ENCODE measurements at regions not wholly inside any gene's neighbourhood (a gene's known extent, or its start where the extent isn't known, plus 50 kb on each side); places are given as distances from the start of the nearest gene placed in this dataset.

DNA sequence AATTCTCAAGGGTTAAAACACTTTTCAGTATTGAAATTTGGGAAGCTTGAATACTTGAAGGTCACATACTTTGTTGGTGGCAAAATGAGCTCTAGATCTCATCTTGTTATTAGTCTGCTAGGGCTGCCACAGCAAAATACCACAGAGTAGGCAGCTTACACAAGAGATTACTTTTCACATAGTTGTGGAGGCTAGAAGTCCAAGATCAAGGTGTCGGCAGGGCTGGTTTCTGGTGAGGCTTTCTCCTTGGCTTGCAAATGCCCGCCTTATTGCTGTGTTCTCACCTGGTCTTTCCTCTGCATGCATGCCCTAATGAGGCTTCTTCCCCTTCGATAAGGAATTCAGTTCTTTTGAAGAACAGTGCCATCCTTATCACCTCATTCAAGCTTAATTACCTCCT is 270.8 kb upstream of the ANKRD55 start:
- DNase-seq (no peak), ATAC-seq (ENCODE audit: low read depth in 2 of 2) (no peak)
- no peaks in the 10 kb centered on the region for H3K36me3 ChIP-seq (ENCODE audit: control insufficient read depth, insufficient read depth, low read length)
- no peak overlapping the region for H3K27ac ChIP-seq (ENCODE audit: insufficient read depth, low read length, poor library complexity, severe bottlenecking)
- peaks cover 0 to 7% (median 3%) of the 10 kb centered on the region in 7 donors for H3K9me3 Mint-ChIP-seq
- no peak overlapping the region for H3K4me3 Mint-ChIP-seq
- peaks cover 8% of the 10 kb centered on the region for H3K4me1 ChIP-seq (ENCODE audit: control insufficient read depth, insufficient read depth, low read length, poor library complexity, severe bottlenecking)
- H3K4me1 Mint-ChIP-seq = peaks cover 6 to 20% (median 12%) of the 10 kb centered on the region in 4 donors
- H3K9me3 ChIP-seq (ENCODE audit: control insufficient read depth in 2 of 2, low read length in 2 of 2) = no peaks in the 10 kb centered on the region
- H3K36me3 Mint-ChIP-seq = no peaks in the 10 kb centered on the region
- no peak overlapping the region for H3K4me3 ChIP-seq (ENCODE audit: low read depth, low read length)
- H3K27me3 Mint-ChIP-seq = no peaks in the 10 kb centered on the region
- H3K27me3 ChIP-seq (ENCODE audit: control insufficient read depth, insufficient read depth, low read length) = no peaks in the 10 kb centered on the region
- no peak overlapping the region for H3K27ac Mint-ChIP-seq

DNA sequence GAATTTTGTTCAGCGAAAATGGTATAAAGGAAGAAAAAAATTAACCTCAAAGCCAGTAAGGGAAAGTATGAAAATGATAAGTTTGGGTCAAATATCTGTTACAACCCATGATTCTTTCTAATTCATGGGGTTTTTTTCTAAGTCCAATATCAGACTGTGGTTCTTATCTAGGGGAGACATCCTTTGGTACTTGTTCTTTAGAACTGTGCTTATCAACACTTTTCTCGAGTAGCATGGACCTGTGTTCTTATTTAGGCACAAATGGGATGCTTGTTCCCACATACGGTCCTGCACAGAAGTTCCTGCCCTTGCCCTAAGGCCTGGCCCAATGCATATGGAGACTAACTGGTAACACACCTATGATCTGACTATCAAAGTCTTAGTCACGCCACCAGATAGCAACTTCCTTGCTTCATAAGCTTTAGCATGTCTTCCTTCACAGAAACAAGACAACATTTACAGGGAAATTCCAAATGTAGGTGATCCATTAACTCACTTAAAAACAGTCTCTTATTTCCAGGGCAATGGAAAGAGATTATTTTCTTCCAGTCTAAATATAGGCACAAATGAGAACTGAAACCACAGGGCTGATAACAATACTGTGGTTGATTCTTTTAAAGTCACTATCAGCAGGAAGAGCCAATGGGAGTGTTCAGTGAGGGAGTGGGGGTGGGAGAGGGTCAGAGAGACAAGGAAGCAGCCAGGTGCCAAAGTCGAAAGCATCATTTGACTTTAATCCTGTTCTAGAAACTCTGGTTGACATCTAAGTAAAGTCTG is 268.8 kb upstream of the ANKRD55 start:
- no peaks in the 10 kb centered on the region for H3K27me3 Mint-ChIP-seq
- ATAC-seq (ENCODE audit: low read depth in 2 of 2) (peak in 1 of 2 donors; percentile 20), DNase-seq (peak in 1 of 3 donors; percentile 41)
- H3K27me3 ChIP-seq (ENCODE audit: control insufficient read depth, insufficient read depth, low read length) = no peaks in the 10 kb centered on the region
- peak overlapping the region in 1 of 4 donors; percentile 22 for H3K4me3 Mint-ChIP-seq
- H3K9me3 Mint-ChIP-seq = peaks cover 0 to 7% (median 3%) of the 10 kb centered on the region in 7 donors
- H3K36me3 Mint-ChIP-seq = no peaks in the 10 kb centered on the region
- peaks cover 6 to 21% (median 13%) of the 10 kb centered on the region in 4 donors for H3K4me1 Mint-ChIP-seq
- peaks cover 8% of the 10 kb centered on the region for H3K4me1 ChIP-seq (ENCODE audit: control insufficient read depth, insufficient read depth, low read length, poor library complexity, severe bottlenecking)
- H3K27ac ChIP-seq (ENCODE audit: insufficient read depth, low read length, poor library complexity, severe bottlenecking) = no peak overlapping the region
- H3K27ac Mint-ChIP-seq = peak overlapping the region in 2 of 3 donors; percentile 32 to 64
- no peaks in the 10 kb centered on the region for H3K36me3 ChIP-seq (ENCODE audit: control insufficient read depth, insufficient read depth, low read length)
- H3K9me3 ChIP-seq (ENCODE audit: control insufficient read depth in 2 of 2, low read length in 2 of 2) = no peaks in the 10 kb centered on the region
- peak overlapping the region; percentile 44 for H3K4me3 ChIP-seq (ENCODE audit: low read depth, low read length)

GRCh38 chr5:56499901-56500300 is 266.8 kb upstream of the ANKRD55 start:
- Mint-ChIP-seq H3K27ac (no peak overlapping the region), H3K36me3 (no peaks in the 10 kb centered on the region), H3K4me1 (peaks cover 6 to 29% (median 22%) of the 10 kb centered on the region in 4 donors), H3K4me3 (no peak overlapping the region), H3K27me3 (no peaks in the 10 kb centered on the region), H3K9me3 (peaks cover 0 to 7% (median 3%) of the 10 kb centered on the region in 7 donors)
- no peak for DNase-seq
- H3K9me3 ChIP-seq (ENCODE audit: control insufficient read depth in 2 of 2, low read length in 2 of 2) = no peaks in the 10 kb centered on the region
- H3K4me3 ChIP-seq (ENCODE audit: low read depth, low read length) = no peak overlapping the region
- no peak overlapping the region for H3K27ac ChIP-seq (ENCODE audit: insufficient read depth, low read length, poor library complexity, severe bottlenecking)
- H3K4me1 ChIP-seq (ENCODE audit: control insufficient read depth, insufficient read depth, low read length, poor library complexity, severe bottlenecking) = peaks cover 8% of the 10 kb centered on the region
- ATAC-seq (ENCODE audit: low read depth in 2 of 2) = no peak
- H3K27me3 ChIP-seq (ENCODE audit: control insufficient read depth, insufficient read depth, low read length) = no peaks in the 10 kb centered on the region
- H3K36me3 ChIP-seq (ENCODE audit: control insufficient read depth, insufficient read depth, low read length) = no peaks in the 10 kb centered on the region

GRCh38 chr5:56499491-56499890 is 266.4 kb upstream of the ANKRD55 start:
- Mint-ChIP-seq H3K27ac (no peak overlapping the region), H3K4me3 (no peak overlapping the region), H3K27me3 (no peaks in the 10 kb centered on the region), H3K9me3 (peaks cover 0 to 7% (median under 1%) of the 10 kb centered on the region in 7 donors), H3K4me1 (peaks cover 6 to 29% (median 22%) of the 10 kb centered on the region in 4 donors), H3K36me3 (no peaks in the 10 kb centered on the region)
- H3K27ac ChIP-seq (ENCODE audit: insufficient read depth, low read length, poor library complexity, severe bottlenecking) = no peak overlapping the region
- H3K9me3 ChIP-seq (ENCODE audit: control insufficient read depth in 2 of 2, low read length in 2 of 2) = no peaks in the 10 kb centered on the region
- peaks cover 8% of the 10 kb centered on the region for H3K4me1 ChIP-seq (ENCODE audit: control insufficient read depth, insufficient read depth, low read length, poor library complexity, severe bottlenecking)
- H3K4me3 ChIP-seq (ENCODE audit: low read depth, low read length) = no peak overlapping the region
- DNase-seq (no peak), ATAC-seq (ENCODE audit: low read depth in 2 of 2) (no peak)
- no peaks in the 10 kb centered on the region for H3K27me3 ChIP-seq (ENCODE audit: control insufficient read depth, insufficient read depth, low read length)
- H3K36me3 ChIP-seq (ENCODE audit: control insufficient read depth, insufficient read depth, low read length) = no peaks in the 10 kb centered on the region

GRCh38 chr5:56498759-56499395 is 265.7 kb upstream of the ANKRD55 start:
- Mint-ChIP-seq H3K27me3 (no peaks in the 10 kb centered on the region), H3K4me1 (peaks cover 6 to 29% (median 22%) of the 10 kb centered on the region in 4 donors), H3K4me3 (no peak overlapping the region), H3K36me3 (no peaks in the 10 kb centered on the region), H3K27ac (no peak overlapping the region), H3K9me3 (peaks cover 0 to 7% (median 0%) of the 10 kb centered on the region in 7 donors)
- DNase-seq = no peak
- no peak overlapping the region for H3K27ac ChIP-seq (ENCODE audit: insufficient read depth, low read length, poor library complexity, severe bottlenecking)
- H3K4me3 ChIP-seq (ENCODE audit: low read depth, low read length) = no peak overlapping the region
- H3K4me1 ChIP-seq (ENCODE audit: control insufficient read depth, insufficient read depth, low read length, poor library complexity, severe bottlenecking) = peaks cover 8% of the 10 kb centered on the region
- no peaks in the 10 kb centered on the region for H3K27me3 ChIP-seq (ENCODE audit: control insufficient read depth, insufficient read depth, low read length)
- no peaks in the 10 kb centered on the region for H3K9me3 ChIP-seq (ENCODE audit: control insufficient read depth in 2 of 2, low read length in 2 of 2)
- no peak for ATAC-seq (ENCODE audit: low read depth in 2 of 2)
- H3K36me3 ChIP-seq (ENCODE audit: control insufficient read depth, insufficient read depth, low read length) = no peaks in the 10 kb centered on the region

DNA sequence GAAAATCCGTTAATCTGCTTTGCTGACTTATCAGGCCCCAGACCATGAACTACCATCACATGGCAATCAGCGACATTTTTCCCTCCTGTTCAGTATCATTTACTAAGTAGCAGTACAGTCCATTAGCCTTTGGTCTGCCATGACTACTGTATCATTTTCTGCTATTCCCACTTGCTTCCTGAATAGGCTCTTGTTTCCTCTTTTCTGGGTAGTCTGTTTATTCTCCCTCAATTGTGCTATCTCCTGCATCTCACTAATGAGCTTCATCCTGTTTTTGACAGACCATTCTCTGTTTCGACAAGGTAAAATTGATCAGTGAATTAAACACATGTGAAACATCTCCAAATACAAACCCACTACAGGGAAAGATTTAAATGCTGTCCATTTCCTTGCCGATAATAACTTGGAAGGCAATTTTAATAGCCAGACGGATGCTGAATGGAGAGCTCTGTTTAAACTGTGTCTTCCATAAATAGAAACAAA is 263.5 kb upstream of the ANKRD55 start:
- no peak for ATAC-seq (ENCODE audit: low read depth in 2 of 2)
- peaks cover 2 to 23% (median 17%) of the 10 kb centered on the region in 4 donors for H3K4me1 Mint-ChIP-seq
- H3K9me3 Mint-ChIP-seq = no peaks in the 10 kb centered on the region
- H3K4me3 ChIP-seq (ENCODE audit: low read depth, low read length) = peak overlapping the region; percentile 16
- no peaks in the 10 kb centered on the region for H3K9me3 ChIP-seq (ENCODE audit: control insufficient read depth in 2 of 2, low read length in 2 of 2)
- H3K4me3 Mint-ChIP-seq = peak overlapping the region in 1 of 4 donors; percentile 49
- DNase-seq = no peak
- no peaks in the 10 kb centered on the region for H3K27me3 Mint-ChIP-seq
- peaks cover 4% of the 10 kb centered on the region for H3K4me1 ChIP-seq (ENCODE audit: control insufficient read depth, insufficient read depth, low read length, poor library complexity, severe bottlenecking)
- H3K36me3 Mint-ChIP-seq = no peaks in the 10 kb centered on the region
- no peak overlapping the region for H3K27ac ChIP-seq (ENCODE audit: insufficient read depth, low read length, poor library complexity, severe bottlenecking)
- H3K27me3 ChIP-seq (ENCODE audit: control insufficient read depth, insufficient read depth, low read length) = no peaks in the 10 kb centered on the region
- H3K36me3 ChIP-seq (ENCODE audit: control insufficient read depth, insufficient read depth, low read length) = no peaks in the 10 kb centered on the region
- peak overlapping the region in 2 of 3 donors; percentile 3 to 44 for H3K27ac Mint-ChIP-seq

GRCh38 chr5:56494300-56494731 is 261.2 kb upstream of the ANKRD55 start:
- Mint-ChIP-seq H3K9me3 (no peaks in the 10 kb centered on the region), H3K27me3 (no peaks in the 10 kb centered on the region), H3K27ac (peak overlapping the region in 1 of 3 donors; percentile 9), H3K4me3 (no peak overlapping the region), H3K36me3 (no peaks in the 10 kb centered on the region), H3K4me1 (peaks cover 13 to 37% (median 22%) of the 10 kb centered on the region in 4 donors)
- Histone ChIP-seq H3K27ac (ENCODE audit: insufficient read depth, low read length, poor library complexity, severe bottlenecking) (no peak overlapping the region), H3K4me3 (ENCODE audit: low read depth, low read length) (no peak overlapping the region), H3K27me3 (ENCODE audit: control insufficient read depth, insufficient read depth, low read length) (no peaks in the 10 kb centered on the region), H3K36me3 (ENCODE audit: control insufficient read depth, insufficient read depth, low read length) (no peaks in the 10 kb centered on the region), H3K9me3 (ENCODE audit: control insufficient read depth in 2 of 2, low read length in 2 of 2) (no peaks in the 10 kb centered on the region), H3K4me1 (ENCODE audit: control insufficient read depth, insufficient read depth, low read length, poor library complexity, severe bottlenecking) (peaks cover 9% of the 10 kb centered on the region)
- no peak for ATAC-seq (ENCODE audit: low read depth in 2 of 2)
- DNase-seq = no peak

Data from CD4-positive, CD25-positive, alpha-beta regulatory T cell (primary cell).